EH (cell line): ENCODE measurements at regions not wholly inside any gene's neighbourhood (a gene's known extent, or its start where the extent isn't known, plus 50 kb on each side); places are given as distances from the start of the nearest gene placed in this dataset.
"Not testable (repeated sequence)": the region's sequence is repeated elsewhere in the genome, so short reads cannot be mapped to it uniquely, and the experiment has no call there.

Experiments used
- DNase-seq: peaks from one replicate; pipeline ENCODE4 v3.0.0-alpha.2; 2015; ENCODE audit warnings: low read depth

DNA sequence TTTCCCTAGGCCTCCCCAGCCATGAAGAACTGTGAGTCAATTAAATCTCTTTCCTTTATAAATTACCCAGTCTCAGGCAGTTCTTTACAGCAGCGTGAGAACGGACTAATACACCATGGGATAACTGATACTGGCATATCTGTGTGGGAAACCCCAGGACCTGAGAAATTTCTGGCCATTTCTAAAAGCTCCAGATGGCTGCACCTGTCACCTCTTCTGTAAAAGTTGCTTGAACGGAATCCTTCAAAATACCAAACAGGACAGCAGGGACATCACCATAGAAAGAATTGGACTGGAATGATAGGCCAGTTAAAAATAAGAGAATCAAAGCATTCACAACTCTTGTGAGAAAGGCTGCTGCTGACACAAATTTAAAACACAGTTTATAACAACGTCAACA is 134.0 kb upstream of the FOXD4L5 start:
- DNase-seq = not testable (repeated sequence)

DNA sequence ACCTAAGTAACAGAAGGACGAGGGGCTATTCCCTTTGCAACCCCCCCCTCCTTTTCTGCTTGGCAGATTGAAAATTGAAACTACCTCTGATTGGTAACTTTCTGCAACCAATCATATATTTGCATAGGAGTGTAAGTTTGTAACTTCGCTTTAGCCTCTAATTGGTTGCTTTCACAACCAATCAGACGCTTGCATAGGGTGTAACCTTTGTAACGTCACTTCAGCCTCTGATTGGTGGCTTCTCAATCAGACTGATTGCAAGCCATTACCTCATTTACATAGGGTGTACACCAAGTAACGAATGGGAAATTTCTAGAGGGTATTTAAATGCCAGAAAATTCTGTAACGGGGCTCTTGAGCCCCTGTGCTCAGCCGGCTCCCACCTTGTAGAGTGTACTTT is 131.9 kb upstream of the FOXD4L5 start:
- not testable (repeated sequence) for DNase-seq

DNA sequence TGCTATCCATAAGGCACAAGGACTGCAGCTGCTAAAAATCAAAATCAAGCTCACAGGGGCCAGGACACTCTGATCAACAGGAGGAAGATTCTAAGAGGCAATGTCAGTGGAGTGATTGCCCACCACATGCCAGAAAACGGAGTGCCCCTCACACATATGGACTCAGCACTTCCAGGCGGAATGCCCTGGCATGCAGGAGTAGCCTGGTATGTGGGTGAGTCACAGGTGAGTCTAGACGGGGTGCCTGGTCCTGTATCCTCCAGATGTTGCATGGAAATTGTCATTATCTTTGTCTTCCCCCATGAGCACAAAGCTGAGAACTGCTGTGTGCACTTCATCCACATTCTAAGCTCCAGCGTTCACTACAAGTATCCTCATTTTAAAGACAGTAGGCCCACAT is 129.2 kb upstream of the FOXD4L5 start:
- not testable (repeated sequence) for DNase-seq

DNA sequence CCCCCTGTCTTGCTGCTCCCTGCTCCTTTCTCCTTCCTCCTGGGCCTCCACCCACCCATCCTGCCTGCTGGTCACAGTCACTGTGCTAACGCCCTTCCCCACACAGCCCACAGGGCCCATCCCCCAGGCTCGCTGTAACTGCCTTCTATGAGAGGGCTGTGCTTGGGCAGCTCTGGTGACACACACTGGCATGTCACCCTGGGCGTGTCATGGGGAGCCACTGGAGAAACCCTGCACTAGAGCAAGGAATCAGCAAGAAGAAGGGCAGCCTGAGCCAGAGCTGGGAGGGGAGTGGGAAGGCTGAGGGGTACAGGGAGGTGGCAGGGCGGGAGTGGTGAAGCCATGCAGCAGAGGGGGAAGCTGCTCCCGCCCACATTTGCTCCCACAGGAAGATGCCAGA is 128.4 kb upstream of the FOXD4L5 start:
- not testable (repeated sequence) for DNase-seq

DNA sequence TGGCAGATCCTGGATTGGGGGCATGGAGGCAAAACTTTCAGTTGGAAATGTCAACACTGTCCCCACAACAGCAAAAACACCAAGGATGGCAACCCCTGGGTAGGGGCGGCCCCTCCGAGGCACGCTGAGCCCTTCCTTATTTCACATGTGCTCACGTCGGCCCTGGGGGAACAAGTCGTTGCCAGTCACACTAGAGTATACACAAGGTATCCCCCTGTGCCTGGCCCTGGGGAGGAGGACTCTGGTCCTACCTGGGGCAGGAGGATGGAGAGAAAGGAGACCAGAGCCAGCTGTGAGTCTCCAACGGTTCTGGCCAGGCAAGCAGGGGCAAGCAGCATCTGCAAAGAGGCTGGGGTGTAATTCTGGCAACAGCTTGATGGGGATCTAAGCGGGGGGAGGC is 126.9 kb upstream of the FOXD4L5 start:
- no peak for DNase-seq

DNA sequence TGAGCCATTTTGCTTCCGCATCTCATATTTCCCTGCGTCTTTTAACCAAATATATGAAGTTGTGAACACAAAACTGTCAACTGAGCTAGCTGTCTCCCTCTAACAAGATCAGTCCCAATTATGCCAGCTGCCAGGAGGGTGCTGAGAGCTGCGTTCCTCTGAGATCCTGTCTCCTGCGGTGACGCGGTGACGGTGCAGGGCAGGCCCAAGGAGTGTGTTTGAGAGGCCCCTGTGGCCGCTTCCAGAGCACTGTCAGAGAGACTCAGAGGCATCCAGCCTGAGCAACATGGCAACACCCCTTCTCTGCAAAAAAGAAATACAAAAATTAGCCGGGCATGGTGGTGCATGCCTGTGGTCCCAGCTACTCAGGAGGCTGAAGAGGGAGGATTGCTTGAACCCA is 126.3 kb upstream of the FOXD4L5 start:
- no peak for DNase-seq

DNA sequence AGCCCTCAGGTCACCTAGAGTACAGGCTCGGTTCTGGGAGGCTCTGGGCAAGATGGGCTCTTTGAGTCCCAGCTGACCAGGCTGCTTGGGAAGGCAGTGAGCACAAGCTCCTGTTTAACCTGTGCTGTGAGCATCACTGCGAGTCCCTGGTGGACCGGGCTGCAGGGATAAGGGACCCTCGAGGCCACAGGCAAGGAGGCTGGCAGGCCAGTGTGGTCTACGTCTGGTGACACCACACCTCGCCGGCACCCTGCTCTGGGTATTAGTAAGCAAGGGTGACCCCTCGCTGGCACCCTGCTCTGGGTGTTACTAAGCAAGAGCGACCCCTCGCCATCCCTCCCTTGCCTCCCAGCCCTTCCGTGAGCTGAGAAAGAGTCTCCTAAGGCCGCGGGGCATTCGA is 125.9 kb upstream of the FOXD4L5 start:
- no peak for DNase-seq

DNA sequence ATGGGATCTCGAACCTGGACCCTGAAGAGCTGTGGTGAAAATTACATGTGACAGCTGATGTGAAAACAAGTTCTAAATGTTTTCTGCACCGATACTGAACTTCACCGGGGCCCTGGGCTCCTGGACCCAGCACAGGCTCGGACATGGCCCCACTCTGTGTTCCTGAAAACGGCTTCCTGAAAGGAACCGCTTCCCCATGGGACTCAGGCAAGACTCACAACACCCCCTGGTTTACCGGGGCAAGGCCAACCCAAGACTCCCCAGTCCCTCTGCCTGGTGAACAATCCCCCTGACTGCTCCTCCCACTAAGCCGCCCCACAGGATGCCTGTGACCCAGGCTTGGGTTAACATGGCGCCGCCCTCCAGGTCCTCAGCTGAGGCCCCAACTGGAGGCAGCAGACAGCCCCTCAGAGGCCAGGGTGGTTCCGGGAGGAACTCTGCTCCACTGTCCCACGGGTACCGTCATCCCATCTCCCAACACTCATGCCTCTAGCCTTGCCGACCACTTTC is 124.5 kb upstream of the FOXD4L5 start:
- no peak for DNase-seq

DNA sequence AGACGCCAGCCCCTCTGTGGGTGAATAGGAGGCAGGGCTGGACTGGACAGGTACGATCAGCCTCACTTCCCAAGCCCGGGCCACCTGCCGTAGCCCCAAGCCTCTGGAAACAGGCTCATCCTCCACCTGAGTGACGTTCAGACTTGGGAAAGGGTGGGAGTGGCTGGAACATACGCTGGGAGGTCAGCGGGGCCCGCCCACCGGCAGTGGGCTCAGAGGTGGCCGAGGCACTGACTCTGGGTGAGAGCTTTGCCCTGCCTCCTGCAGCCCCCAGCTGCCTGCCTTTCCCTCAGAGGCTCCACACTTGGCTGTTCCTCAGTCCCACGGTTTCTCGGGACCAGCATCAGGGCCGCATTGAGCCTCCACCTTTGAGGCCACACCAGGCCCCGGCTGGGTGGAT is 123.8 kb upstream of the FOXD4L5 start:
- DNase-seq = not testable (repeated sequence)

DNA sequence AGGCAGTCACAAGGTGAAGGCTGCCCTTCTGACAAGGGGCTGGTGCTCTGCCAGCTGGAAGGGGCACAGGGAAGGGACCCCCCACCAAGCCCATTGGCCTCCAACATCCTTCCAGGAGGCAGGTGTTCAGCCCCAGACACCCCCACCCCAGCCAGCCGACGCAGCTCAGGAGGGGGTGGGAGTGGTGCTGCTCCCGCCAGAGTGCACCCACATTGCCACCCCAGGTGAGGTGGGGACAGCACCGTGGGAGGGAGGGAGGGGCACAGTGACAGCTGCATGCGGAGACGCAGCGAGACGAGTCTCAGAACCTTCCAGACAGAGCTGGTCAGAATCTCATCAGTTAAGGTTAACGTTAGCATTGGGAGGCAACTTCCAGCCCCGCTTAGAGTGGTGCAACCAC is 121.6 kb upstream of the FOXD4L5 start:
- not testable (repeated sequence) for DNase-seq

DNA sequence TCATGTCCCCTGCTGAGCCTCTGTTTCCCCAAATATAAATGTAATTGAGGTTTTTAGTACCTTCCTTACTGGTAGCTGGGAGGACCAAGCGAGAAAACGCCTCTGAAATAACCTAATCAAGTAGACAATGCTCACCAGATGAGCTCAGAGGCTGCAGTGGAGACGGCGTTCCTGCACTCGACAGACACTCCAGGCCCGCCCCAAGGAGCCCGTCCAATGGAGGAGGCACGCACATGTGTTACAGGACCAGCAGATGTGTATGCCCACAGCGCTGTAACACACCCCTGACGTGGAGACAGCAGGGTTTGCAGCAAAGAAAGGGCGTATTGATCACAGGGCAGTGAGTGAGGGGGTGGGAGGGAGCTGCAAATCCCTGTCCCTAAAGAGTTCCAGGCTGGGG is 120.8 kb upstream of the FOXD4L5 start:
- not testable (repeated sequence) for DNase-seq

DNA sequence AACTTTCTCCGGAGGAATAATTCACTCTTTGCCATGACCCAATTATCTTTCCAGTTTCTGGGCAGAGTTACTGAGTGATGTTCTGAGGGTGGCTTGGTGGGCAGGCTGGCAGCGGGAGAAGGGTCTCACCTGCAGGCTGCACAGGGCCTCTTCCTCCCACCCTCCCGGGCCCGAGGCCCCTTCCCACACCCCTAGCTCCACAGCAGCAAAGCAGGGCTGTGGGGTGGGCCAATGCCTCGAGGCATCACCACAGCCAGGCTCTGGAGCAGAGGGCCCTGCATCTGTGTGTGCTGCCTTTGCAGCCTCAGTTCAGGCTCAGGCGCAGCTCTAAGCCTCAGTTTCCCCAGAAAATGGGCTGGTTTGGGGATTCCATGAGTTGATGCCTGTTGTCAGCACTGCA is 120.2 kb upstream of the FOXD4L5 start:
- no peak for DNase-seq

DNA sequence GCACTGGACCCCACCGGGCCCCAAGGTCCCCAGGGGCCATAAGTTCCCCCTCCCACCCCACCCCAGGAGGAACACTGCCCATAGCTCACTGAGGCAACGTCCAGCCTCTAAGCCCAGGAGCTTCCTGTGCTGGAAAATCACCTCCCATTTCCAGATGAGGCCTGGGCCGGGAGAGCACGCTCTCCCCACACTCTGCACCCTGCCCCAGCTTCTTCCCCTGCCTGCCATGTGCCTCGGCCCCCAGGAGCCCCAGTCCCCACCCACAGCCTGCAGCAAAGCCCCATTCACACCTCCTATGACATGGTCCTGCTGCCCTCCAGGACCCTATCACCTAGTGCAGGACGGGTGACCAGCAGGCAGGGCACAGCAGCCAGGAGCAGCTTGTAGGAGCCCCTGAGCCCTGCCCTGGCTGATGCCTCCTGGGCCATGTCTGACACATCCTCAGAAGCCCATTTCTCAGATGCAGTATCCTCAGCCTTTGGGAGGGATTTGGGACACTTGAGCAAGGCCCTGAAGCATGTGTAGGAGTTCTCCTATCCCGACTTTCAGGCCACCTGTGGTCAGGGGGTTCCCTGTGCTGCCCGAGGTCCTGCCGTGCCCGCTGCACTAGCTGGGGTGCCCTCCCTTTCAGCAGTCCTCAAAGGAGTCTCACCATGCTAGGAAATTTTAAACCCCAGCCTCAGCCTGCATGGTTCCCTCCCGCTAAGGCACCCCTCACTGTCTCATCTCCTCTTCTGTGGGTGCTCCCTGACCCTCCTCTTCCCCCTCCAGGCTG is 119.4 kb upstream of the FOXD4L5 start:
- DNase-seq = no peak

DNA sequence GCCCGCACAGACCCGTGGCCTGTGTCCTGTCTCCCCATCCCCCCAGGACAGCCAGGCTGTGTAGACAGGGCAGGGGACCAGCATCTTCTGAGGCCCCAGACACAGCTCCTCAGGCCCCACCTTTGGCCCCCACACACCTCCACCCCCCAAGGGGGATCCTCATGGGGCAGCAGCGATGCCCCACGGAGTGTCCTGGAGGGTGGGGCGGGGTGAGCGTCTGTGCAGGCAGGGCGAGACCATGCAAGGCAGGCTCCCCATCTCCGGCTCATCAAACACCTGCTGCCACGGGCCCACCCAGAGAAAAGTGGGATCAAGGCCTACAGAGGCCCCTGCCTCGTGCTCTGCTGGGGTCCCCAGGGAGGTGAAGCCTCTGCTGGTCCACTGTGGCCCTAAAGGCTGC is 118.7 kb upstream of the FOXD4L5 start:
- no peak for DNase-seq

DNA sequence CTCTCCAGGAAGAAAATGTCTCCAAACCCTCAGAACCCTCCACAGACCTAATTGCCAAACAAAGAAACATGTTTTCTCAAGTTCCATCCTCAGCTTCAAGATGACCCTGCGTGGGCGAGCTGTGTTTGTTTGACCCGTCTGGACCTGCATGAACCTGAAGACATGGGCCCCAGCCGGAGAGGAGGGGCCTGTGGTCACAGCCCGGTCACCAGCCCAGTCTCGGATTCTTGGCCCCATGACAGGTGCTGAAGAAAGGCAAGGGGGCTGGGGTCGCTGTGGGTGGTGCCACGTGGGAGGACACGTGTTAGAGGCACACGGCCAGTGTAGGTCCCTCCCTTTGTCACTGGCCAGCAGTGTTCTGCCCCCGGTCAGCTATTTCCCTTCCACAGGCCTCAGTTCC is 118.1 kb upstream of the FOXD4L5 start:
- DNase-seq = not testable (repeated sequence)

DNA sequence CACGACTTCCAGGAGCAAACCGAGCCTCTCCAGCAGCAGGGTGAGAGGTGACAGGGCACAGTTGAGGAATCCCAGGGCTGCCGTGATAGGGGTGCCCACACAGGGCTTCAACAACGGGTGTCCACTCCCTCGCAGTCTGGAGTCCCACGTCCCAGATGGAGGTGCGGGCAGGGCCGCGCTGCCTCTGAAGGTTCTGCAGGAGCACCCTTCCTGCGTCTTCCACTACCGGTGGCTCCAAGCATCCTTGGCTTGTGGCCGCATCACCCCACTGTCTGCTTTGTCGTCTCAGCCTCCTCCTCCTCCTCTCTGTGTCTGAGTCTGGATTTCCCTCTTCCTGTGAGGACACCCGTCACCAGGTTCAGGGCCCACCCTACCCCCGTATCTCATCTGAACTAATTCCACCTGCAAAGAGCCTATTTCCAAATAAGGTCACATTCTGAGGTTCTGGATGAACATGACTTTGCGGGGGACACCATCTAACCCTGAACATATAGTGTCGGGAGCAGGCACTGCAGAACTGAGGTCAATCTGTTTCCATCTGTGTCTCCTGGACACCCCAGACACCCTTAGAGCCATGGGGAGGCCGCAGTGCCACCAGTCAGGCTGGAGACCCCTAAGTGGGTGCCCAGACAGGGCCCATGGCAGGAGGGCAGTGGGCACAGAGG is 117.3 kb upstream of the FOXD4L5 start:
- not testable (repeated sequence) for DNase-seq

DNA sequence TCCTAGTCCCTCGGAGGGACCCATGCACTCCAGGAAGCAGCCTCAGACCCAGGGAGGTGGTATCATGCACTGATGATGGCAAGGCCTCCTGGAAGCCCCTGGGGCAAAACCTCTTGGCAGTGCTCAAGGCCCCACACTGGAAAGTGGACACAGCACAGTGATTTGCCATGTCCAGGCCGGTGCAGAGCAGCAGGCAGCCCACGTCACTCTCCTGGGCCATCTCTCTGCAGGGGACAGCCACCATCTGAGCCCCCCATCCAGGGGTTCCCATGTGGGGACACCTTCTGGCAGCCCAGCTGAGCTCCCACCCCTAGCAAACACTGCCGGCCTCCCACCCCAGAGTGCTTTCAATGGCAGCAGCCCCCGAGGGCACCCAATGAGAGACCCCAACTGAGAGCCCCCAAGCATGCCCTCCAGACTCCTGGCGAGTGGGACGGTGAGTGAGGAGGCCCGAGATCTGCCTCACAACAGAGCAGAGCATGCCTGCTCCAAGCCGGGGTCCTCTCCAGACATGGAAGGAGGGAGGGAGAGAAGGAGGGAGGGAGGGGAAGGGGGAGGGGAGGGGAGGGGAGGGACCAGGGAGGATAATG is 116.5 kb upstream of the FOXD4L5 start:
- DNase-seq = not testable (repeated sequence)

DNA sequence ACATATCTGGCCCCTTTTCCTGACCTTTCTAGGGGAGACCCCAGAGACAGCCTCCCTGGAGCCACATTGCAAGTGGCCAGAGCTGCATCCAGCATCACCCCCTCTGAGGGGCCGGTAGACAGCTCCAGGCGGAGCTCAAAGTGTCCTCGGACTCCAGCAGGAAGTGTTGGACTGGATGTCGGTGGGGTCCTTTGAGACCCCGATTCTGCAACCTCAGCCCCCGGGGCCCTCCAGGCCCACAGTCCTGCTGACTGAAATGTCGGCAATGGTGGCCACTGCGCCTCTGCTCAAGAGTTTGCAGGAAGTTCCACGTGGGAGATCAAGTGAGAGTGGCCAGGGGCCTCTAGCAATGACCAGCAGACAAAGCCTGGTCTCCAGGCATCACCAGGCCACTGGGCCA is 115.9 kb upstream of the FOXD4L5 start:
- DNase-seq = no peak

DNA sequence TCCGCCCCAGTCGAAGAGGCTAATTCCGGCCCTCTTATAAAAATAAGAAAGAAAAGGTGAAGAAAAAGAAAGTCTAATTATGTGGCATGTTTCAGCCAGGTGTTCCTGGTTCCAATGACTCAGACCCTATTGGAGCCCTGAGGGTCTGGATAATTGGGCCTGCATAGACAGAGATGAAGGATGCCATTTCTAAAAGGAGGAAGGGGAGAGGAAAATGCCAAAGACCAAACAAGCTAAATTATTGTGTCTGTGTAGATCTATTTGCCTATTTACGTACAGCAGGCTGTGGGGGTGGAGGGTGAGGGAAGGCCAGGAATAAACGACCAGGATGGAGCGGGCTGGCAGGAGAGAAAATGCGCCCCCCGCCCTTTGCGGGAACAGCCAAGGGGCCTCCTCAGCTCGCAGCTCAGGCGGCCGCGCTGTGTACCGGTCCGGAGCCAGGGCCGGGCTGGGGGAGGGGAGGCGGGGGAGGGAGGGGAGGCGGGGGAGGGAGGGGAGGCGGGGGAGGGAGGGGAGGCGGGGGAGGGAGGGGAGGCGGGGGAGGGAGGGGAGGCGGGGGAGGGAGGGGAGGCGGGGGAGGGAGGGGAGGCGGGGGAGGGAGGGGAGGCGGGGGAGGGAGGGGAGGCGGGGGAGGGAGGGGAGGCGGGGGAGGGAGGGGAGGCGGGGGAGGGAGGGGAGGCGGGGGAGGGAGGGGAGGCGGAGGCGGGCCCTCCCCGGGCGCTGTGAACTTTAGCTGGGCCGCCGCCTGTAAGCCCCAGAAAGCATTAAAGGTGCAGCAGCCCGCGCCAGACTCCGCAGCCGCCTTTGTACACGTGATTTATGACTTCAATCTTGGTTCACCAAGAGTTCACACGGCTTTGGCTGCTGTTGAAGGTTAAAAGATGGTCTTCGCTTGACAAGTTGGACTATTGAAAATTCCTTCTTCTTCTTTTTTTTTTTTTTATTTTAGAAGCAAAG is 113.0 kb upstream of the FOXD4L5 start:
- not testable (repeated sequence) for DNase-seq

DNA sequence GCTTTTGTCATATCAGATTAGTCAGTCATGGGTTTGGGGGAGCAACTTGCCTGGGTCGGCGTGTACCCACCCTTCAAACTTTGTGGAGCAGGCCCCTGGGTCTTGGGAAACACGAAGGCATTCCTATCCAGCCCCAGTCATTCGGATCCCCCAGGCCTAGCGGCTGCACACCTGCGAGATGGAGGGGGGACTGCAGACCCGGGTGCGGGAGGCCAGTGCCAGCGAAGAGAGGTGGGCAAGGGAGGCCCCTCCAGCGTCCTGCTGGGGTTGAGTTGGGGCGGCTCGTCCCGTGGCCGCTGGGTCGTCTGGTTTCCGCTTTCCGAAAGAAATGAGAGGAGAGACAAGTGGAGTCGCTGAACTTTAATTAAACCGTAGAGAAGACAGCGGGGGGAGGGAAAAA is 112.2 kb upstream of the FOXD4L5 start:
- DNase-seq = not testable (repeated sequence)

DNA sequence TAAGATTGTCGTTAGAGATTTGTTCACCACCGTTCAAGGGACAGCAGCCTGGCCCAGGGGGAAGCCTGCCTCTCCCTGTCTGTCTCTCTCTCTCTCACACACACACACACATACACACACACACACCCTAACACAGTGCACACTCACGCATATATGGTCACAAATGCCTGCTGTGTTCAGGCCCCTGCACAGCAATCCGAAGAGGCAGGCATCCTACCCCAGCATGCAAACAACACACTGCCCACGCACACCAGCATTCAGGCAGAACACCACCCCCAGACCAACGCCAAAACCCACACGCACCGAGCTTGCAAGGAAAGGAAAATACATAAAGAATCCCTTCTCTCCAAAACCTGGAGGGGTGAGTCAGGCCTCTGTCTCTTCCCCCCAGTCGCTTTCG is 111.6 kb upstream of the FOXD4L5 start:
- DNase-seq = not testable (repeated sequence)

DNA sequence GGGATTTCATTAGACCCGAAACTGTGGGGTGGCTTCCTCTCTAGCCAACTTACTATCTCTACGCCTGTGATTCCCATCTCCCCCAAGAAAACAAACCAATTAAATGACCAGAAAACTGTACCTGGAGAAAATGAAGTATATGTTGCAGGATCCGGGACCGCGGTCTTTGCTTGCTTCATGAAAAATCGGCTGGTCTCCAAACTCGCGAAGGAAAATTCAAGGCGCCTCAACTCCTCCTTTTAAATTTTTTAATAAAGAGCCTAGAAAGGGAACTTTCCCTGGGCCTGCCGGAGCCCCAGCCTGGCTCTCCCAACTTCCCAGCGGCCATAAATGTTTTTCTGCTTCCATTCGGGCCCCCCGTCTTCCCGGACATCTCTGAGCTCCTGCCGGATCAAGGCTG is 110.8 kb upstream of the FOXD4L5 start:
- DNase-seq = not testable (repeated sequence)
